ENCODE measurements at regions not wholly inside any gene's neighbourhood (a gene's known extent, or its start where the extent isn't known, plus 50 kb on each side); places are given as distances from the start of the nearest gene placed in this dataset.

- no peaks in the 10 kb centered on the region for H3K9me3 ChIP-seq
- no peak for DNase-seq (ENCODE audit: low spot score in 2 of 2)
- H3K36me3 ChIP-seq: no peaks in the 10 kb centered on the region
- H3K27me3 ChIP-seq: no peaks in the 10 kb centered on the region
- H3K4me1 ChIP-seq: no peaks in the 10 kb centered on the region
- intact Hi-C loops (cut with DNase I): no loop called here
- H3K4me3 ChIP-seq: no peak overlapping the region
- no peak for TF ChIP-seq CTCF (IDR thresholded peaks at IDR 0.05)
- H3K27ac ChIP-seq: no peak overlapping the region
These were observed 355.5 kb downstream of the GLRX3 start for GRCh38 chr10:130491693-130492050.

DNA sequence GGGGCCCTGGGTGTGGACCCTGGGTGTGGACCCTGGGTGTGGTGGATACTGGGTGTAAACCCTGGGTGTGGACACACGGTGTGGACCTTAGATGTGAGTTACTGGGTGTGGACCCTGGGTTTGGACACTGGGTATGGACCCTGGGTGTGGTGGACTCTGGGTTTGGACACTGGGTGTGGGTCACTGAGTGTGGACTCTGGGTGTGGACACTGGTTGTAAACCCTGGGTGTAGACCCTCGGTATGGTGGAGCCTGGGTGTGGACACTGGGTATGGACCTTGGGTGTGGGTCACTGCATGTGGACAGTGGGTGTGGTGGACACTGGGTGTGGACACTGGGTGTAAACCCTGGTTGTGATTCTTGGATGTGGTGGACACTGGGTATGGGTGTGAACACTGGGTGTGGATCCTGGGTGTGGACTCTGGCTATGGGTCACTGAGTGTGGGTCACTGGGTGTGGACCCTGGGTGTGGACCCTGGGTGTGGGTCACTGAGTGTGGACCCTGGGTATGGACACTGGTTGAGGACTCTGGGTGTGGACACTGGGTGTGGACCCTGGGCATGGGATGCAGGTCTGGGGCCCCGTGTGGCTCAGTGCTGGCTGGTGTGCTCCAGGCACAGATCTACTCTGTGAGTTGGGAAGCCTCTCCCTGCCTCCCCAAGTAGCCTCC lies 356.2 kb downstream of the GLRX3 start:
- DNase-seq (ENCODE audit: low spot score in 2 of 2): no peak
- Histone ChIP-seq H3K27ac (no peak overlapping the region), H3K36me3 (no peaks in the 10 kb centered on the region), H3K27me3 (no peaks in the 10 kb centered on the region), H3K4me1 (no peaks in the 10 kb centered on the region), H3K9me3 (no peaks in the 10 kb centered on the region), H3K4me3 (no peak overlapping the region)
- TF ChIP-seq CTCF (IDR thresholded peaks at IDR 0.05): no peak
- intact Hi-C loops (cut with DNase I): no loop called here

DNA sequence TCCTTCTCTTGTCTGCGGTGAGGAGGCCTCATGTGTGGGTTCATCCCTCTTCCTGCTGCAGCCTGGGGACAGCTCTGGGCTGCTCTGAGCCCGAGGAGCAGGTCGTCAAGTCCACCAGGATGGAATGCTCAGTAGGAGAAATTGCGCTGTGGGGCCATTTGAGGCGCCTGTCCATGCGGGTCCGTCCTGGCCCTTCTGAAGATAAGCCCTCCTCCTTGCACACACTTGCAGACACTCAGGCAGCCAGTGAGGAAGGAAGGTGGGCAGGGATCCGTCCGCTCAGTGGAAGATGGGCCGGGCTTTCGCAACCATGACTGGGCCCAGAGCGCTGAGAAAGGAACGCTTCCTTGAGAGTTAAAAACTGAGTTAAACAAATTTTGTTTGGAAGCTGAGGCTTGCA lies 356.8 kb downstream of the GLRX3 start:
- no peaks in the 10 kb centered on the region for H3K9me3 ChIP-seq
- no peaks in the 10 kb centered on the region for H3K36me3 ChIP-seq
- H3K4me3 ChIP-seq: no peak overlapping the region
- no peaks in the 10 kb centered on the region for H3K4me1 ChIP-seq
- intact Hi-C loops (cut with DNase I): no loop called here
- no peak for DNase-seq (ENCODE audit: low spot score in 2 of 2)
- H3K27me3 ChIP-seq: no peaks in the 10 kb centered on the region
- no peak overlapping the region for H3K27ac ChIP-seq
- no peak for TF ChIP-seq CTCF (IDR thresholded peaks at IDR 0.05)

DNA sequence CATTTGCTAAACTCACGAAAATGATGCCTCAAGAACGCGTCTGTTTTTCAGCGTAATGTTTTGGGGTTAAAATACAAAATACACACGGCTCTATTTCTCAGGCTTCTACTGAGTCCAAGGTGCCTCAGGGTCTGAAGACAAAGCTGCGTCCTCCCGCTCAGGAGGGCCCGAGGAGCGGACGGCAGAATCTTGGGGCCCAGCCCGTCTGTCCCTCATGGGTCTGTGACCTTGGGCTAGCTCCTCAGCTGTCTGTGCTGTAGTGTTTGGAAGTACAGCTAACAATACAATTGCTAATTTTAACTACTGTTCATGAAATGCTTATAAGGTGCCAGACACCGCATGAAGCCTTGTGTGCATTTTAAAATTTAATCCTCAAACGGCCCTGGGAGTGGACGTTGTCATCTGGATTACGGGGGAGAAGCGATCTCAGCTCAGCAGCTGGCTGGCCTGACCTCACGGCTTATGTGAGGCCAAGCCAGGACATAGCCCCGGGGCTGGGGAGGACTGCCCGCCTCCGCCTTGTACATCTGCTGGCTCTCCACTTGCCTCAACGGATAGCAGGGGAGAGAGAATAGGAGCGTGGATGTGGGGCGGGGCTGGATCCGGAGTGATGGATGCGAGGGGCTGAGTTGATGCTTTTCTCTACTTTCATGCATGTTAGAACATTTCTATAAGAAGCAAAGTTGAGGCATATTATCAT lies 357.4 kb downstream of the GLRX3 start:
- H3K9me3 ChIP-seq: no peaks in the 10 kb centered on the region
- no peaks in the 10 kb centered on the region for H3K36me3 ChIP-seq
- no peak overlapping the region for H3K4me3 ChIP-seq
- intact Hi-C loops (cut with DNase I): no loop called here
- no peaks in the 10 kb centered on the region for H3K27me3 ChIP-seq
- no peaks in the 10 kb centered on the region for H3K4me1 ChIP-seq
- H3K27ac ChIP-seq: no peak overlapping the region
- TF ChIP-seq CTCF (IDR thresholded peaks at IDR 0.05): no peak
- DNase-seq (ENCODE audit: low spot score in 2 of 2): no peak

DNA sequence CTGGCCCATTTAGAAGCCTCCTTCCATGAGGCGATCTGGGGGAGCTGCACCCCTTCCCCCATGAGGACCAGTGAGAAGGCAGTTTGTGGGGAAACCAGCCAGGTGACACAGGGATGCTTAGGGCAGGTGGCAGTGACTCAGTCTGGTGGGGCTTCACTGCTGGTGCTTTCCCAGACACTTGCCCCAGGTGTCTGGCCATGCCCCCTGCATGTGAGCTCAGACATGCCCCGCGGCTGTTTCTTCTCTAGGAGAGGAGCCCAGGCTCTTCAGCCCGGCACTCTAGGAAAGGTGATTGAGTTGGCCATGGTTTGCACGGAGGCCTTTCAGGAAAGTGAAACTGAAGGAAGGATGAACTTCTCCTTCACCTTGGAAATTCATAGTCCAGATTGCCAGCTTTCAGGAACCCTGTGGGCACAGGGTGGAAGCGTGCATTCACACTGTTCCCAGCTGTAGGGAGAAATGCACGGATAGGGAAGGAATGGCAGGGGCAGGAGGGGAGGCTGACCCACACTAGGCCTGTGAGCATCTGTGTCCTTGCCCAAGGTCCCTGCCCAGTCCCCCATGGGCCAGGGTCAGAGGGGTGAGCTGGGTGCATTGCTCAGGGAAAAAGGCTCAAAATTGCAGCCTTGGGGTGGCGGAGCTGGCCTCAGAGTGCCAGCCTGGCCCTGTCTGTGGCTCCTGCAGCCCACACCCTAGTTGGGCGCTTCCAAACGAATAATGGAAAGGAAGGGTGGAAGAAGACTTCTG lies 359.1 kb downstream of the GLRX3 start:
- intact Hi-C loops (cut with DNase I): no loop called here
- H3K36me3 ChIP-seq: no peaks in the 10 kb centered on the region
- H3K27me3 ChIP-seq: no peaks in the 10 kb centered on the region
- no peak for TF ChIP-seq CTCF (IDR thresholded peaks at IDR 0.05)
- no peak for DNase-seq (ENCODE audit: low spot score in 2 of 2)
- H3K9me3 ChIP-seq: no peaks in the 10 kb centered on the region
- H3K27ac ChIP-seq: no peak overlapping the region
- H3K4me1 ChIP-seq: no peaks in the 10 kb centered on the region
- H3K4me3 ChIP-seq: no peak overlapping the region

Measured in ascending aorta (tissue), 2 donors.